ENCODE measurements at regions not wholly inside any gene's neighbourhood (a gene's known extent, or its start where the extent isn't known, plus 50 kb on each side); places are given as distances from the start of the nearest gene placed in this dataset.
"Not testable (repeated sequence)": the region's sequence is repeated elsewhere in the genome, so short reads cannot be mapped to it uniquely, and the experiment has no call there.

DNA sequence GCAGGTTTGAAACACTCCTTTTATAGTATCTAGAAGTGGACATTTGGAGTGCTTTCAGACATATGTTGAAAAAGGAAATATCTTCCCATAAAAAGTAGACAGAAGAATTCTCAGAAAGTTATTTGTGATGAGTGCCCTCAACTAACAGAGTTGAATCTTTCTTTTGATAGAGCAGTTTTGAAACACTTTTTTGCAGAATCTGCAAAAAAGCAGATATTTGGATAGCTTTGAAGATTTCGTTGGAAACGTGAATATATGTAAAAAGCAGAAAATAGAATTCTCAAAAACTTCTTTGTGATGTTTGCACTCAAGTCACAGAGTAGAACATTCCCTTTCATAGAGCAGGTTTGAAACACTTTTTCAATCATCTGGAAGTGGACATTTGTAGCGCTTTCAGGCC lies 676.4 kb upstream of the ZNF337 start:
- DNase-seq (ENCODE audit: low read depth), result not testable (repeated sequence)

GRCh38 chr20:26354511-26354910 lies 657.9 kb upstream of the ZNF337 start:
- DNase-seq (ENCODE audit: low read depth), result no peak

DNA sequence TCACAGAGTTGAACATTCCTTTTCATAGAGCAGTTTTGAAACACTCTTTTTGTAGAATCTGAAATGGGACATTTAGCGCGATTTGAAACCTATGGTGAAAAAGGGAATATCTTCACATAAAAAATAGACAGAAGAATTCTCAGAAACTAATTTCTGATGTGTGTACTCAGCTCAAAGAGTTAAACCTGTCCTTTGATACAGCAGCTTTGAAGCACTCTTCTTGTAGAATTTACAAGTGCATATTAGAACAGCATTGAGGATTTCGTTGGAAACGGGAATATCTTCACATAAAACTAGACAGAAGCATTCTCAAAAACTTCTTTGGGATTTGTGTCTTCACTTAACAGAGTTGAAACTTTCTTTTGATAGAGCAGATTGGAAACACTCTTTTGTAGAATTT lies 650.7 kb upstream of the ZNF337 start:
- DNase-seq (ENCODE audit: low read depth), result no peak

DNA sequence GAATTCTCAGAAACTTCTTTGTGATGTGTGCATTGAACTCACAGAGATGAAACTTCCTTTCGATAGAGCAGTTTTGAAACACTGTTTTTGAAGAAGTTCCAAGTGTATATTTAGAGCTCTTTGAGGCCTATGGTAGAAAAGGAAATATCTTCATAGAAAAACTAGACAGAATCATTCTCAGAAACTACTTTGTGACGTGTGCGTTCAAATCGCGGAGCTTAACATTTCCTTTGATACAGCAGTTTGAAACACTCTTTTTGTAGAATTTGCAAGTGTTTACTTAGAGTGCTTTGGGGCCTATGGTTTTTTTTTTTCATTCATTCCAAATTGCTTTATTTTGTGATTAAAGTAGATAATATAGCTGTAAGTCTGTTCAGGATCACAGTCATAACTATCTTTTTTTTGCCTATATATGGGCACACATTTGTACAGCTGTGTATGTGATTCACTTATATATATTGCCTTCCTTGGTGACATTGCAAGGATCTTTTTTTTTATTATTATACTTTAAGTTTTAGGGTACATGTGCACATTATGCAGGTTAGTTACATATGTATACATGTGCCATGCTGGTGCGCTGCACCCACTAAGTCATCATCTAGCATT lies 643.9 kb upstream of the ZNF337 start:
- not testable (repeated sequence) for DNase-seq (ENCODE audit: low read depth)

DNA sequence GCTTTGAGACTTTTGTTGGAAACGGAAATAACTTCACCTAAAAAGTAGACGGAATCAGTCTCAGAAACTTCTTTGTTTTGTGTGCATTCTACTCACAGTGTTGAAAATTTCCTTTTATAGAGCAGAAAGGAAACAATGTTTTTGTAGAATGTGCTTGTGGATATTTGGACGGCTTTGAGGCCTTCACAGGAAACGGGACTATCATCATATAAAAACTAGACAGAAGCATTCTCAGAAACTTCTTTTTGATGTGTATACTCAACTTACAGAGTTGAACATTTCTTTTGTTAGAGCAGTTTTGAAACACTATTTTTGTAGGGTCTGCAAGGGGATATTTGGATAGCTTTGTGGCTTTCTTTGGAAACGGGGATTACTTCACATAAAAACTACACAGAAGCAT lies 627.5 kb upstream of the ZNF337 start:
- DNase-seq (ENCODE audit: low read depth), result no peak

- no peak for DNase-seq (ENCODE audit: low read depth)
Observed at GRCh38 chr20:26315054-26315453, 618.4 kb upstream of the ZNF337 start.

GRCh38 chr20:26309720-26310119 lies 613.1 kb upstream of the ZNF337 start:
- not testable (repeated sequence) for DNase-seq (ENCODE audit: low read depth)

- DNase-seq (ENCODE audit: low read depth), result no peak
Observed at GRCh38 chr20:26308961-26309360, 612.3 kb upstream of the ZNF337 start.

DNA sequence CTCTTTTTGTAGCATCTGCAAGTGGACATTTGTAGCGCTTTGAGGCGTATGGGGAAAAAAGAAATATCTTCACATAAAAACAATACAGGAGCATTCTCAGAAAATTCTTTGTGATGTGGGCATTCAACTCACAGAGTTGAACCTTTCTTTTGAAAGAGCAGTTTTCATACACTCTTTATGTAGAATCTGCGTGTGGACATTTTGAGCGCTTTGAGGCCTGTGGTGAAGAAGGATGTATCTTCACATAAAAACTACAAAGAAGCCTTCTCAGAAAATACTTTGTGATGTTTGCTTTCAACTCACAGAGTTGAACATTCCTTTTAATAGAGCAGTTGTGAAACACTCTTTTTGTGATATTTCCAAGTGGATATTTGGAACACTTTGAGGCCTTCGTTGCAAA lies 598.4 kb upstream of the ZNF337 start:
- DNase-seq (ENCODE audit: low read depth), result no peak

DNA sequence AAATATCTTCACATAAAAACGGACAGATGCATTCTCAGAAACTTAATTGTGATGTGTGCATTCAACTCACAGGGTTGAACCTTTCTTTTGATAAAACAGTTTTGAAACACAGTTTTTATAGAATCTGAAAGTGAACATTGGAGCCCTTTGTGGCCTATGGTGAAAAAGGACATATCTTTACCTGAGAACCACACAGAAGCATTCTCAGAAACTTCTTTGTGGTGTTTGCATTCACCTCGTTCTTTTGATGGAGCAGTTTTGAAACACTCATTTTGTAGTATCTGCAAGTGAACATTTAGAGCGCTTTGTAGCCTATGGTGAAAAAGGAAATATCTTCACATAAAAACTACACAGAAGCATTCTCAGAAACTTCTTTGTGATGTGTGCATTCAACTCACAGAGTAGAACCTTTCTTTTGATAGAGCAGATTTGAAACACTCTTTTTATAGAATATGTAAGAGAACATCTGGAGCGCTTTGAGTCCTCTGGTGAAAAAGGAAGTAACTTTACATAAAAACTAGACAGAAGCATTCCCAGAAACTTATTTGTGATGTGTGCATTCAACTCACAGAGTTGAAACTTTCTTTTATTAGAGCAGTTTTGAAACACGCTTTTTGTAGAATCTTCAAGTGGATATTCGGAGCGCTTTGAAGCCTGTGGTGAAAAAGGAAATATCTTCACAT lies 591.9 kb upstream of the ZNF337 start:
- DNase-seq (ENCODE audit: low read depth), result not testable (repeated sequence)

GRCh38 chr20:26279238-26279637 lies 582.6 kb upstream of the ZNF337 start:
- DNase-seq (ENCODE audit: low read depth), result no peak

DNA sequence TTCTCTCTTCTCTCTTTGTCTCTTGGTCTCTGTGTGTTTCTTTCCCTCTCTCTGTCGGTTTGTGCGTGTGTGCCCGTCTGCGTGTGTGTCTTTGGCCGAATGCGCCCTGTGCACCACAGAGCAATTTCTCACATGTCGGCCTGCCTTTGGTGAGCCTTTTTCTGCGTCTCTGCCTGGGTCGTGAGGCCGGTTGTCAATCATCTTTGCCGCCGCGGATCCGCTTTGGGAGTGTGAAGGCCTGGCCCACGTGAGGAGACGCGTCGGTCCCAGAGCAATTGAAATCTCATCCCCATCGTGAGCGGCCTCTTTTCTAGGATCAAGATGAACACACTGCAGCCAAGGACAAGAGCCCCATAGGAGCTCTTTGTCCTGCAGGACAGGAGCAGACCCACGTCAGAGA lies 580.7 kb upstream of the ZNF337 start:
- no peak for DNase-seq (ENCODE audit: low read depth)

GRCh38 chr20:26276554-26277210 lies 580.0 kb upstream of the ZNF337 start:
- no peak for DNase-seq (ENCODE audit: low read depth)

DNA sequence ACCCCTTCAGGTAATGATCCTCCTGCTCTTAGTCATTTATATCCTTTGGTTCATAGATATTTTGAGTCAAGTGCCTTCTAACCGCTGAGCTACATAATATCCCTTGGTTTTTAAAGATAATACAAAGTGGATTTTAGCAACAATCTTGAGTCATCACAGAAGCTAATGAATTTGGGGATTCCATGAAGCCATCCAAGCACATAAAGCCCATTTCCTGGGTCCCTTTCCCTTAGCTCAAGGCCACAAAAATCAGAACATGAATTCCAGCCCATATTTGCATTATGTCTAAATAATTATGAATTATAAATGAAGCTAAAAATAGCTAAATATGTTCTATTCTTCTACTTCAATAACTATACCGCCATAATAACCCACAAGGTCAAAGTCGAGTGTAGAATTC lies 572.1 kb upstream of the ZNF337 start:
- DNase-seq (ENCODE audit: low read depth), result not testable (repeated sequence)

DNA sequence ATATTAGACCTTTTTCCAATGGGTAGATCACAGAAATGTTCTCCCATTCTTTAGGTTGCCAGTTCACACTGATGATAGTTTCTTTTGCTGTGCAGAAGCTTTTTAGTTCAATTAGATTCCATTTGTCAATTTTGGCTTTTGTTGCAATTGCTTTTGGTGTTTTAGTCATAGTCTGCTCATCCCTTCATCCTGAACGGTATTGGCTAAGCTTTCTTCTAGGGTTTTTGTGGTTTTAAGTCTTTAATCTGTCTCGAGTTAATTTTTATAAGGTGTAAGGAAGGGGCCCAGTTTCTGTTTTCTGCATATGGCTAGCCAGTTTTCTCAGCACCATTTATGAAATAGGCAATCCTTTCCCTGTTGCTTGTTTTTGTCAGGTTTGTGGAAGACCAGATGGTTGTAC lies 564.3 kb upstream of the ZNF337 start:
- DNase-seq (ENCODE audit: low read depth), result not testable (repeated sequence)

DNA sequence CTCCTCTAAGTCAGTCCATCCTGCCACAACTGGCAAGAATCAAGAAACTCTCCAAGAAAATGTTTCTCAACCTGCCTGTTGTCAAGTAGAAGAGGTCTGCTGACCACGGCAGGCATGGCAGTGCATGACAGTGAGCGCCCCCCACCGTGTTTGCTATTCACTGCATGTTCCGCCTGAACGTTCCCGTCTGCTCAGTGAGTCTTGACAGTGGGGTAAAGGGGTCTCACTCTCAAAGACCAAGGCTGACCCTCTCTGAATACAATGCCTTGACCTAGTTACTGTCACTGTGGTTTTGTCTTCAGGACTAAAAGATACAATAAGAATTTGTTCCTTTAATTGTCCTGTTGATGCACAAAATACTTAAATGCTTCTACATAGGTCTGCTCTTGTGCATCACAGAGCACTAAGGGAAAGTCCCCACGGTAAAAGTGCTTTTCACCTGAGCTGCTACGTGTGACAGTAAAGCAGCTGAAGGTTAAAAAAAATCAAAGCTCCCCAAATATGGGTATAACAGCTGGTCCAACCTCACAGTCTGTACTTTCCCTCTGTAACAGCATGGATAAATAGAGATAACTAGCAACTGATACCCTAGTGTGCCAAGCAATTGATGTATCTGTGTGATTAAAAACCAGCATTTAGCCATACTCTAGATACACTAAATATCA lies 555.8 kb upstream of the ZNF337 start:
- DNase-seq (ENCODE audit: low read depth), result not testable (repeated sequence)

DNA sequence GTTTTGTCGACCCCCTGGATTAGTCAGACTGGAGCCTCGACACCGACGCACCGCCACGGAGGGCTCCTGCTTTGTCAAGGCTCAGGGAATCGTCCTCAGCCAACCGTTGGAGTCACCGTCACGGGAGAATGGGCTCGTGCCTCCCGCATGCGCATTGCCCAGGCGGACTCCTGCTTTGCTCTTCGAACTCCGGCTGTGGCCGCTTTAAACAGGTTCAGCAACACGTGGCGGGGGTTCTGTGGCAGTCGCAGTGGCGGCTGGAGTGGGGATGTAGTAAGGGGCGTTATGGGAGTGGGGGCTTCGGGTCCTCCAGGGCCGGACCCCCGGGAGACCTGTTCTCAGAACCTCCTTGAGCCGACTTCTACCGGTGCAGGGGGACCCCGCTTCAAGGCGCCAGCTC lies 554.7 kb upstream of the ZNF337 start:
- DNase-seq (ENCODE audit: low read depth), result not testable (repeated sequence)

DNA sequence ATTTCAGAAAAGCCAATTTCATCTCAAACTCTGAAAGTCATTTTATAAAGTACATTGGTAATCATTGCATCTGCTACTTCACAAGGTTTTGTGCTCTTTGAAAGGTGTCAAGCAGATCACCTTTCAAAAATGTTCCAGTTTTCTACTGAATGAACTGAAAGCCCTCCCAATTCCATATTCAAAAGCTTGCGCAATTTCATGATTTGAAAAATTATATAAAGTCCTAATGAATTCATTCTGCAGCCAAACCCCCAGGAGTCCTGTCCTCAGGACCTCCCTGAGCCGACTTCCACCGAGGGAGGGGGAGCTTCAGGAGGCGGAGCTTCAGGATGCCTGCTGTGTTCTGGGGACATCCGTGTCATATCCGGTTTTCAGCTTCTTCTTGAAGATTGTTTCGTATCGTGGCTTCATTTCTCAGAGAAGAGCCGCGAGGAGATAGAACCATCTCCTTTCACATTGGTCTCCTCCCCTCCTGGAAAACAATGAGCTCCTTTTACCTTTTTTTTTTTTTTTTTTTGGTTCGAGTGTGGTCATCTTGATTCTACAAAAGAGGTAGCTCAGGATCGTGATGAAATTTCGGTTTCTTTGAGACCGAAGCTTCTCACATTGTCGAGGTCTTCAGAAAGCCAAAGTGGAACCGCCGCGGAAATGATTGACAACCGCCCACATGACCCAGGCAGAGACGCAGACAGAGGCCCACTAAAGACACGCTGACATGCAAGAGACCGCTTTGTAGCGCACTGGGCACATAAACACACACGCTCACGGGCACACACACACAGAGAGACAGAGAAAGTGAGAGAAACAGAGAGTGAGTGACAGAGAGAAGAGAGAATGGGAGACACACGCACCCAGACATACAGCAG lies 553.8 kb upstream of the ZNF337 start:
- DNase-seq (ENCODE audit: low read depth), result not testable (repeated sequence)

GRCh38 chr20:26243731-26244130 lies 547.1 kb upstream of the ZNF337 start:
- no peak for DNase-seq (ENCODE audit: low read depth)

GRCh38 chr20:26220609-26221008 lies 524.0 kb upstream of the ZNF337 start:
- DNase-seq (ENCODE audit: low read depth), result not testable (repeated sequence)

GRCh38 chr20:26219546-26219945 lies 522.9 kb upstream of the ZNF337 start:
- DNase-seq (ENCODE audit: low read depth), result not testable (repeated sequence)

DNA sequence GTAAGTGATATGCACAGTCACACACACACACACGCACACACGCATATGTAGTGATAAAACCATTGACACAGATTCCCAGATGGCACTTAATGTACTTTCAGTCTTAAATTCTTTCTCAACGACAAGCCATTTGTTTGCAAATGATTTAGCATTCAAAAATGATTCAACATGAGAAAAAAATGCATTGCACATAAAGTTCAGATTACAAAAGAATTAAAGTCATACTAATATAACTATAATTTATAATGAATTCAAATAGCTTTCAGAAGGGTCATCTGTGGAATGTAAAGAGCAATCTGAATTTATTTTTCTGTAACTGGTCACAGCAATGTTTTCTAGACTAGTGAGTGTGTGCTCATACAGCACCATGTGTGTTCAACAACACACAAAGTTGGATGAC lies 521.6 kb upstream of the ZNF337 start:
- no peak for DNase-seq (ENCODE audit: low read depth)
